ENCODE measurements at regions not wholly inside any gene's neighbourhood (a gene's known extent, or its start where the extent isn't known, plus 50 kb on each side); places are given as distances from the start of the nearest gene placed in this dataset.

- Histone ChIP-seq H3K4me3 (no peak overlapping the region), H3K9me3 (replicated peaks; ENCODE audit: control insufficient read depth, insufficient read depth, low read length) (no peaks in the 10 kb centered on the region), H3K4me2 (ENCODE audit: control insufficient read depth, insufficient read depth) (no peak overlapping the region), H3K9ac (ENCODE audit: control insufficient read depth, insufficient read depth, low read length) (no peak overlapping the region), H3K4me1 (ENCODE audit: control insufficient read depth, insufficient read depth, low read length) (no peaks in the 10 kb centered on the region), H4K20me1 (ENCODE audit: control insufficient read depth, insufficient read depth) (no peaks in the 10 kb centered on the region; the same call in 1 of the 2 replicates), H3K27ac (ENCODE audit: control insufficient read depth, insufficient read depth) (no peak overlapping the region), H2AFZ (ENCODE audit: control insufficient read depth, low read depth, low read length) (no peak overlapping the region), H3K36me3 (ENCODE audit: control insufficient read depth in 2 of 2, insufficient read depth in 2 of 2, low read length in 1 of 2) (no peaks in the 10 kb centered on the region), H3K27me3 (replicated peaks in 1 of 2; ENCODE audit: control insufficient read depth in 2 of 2, insufficient read depth in 2 of 2, low read length in 1 of 2) (no peaks in the 10 kb centered on the region; a peak in 1 of 4 replicates), H3K79me2 (ENCODE audit: control insufficient read depth, insufficient read depth, low read length) (no peaks in the 10 kb centered on the region)
- no TSS peak for BruUV-seq (replicated peaks)
- SMC1A ChIA-PET (ENCODE audit: uncharacterized antibody, unreplicated experiment) = interaction anchor here (1.4 kb wide), 1 partner anchor 100 kb away, joined by 3 read pairs; no protein-coding TSS in a partner anchor
- no peak for DNase-seq (ENCODE audit: low read depth, low spot score)
- POLR2A ChIA-PET = no interaction called here
- intact Hi-C loops (cut with micrococcal nuclease; ENCODE audit: unreplicated experiment) = no loop called here
- RAD21 ChIA-PET (ENCODE audit: unreplicated experiment) = no interaction called here
- 3% methylated on average over 4 of the region's 4 CpGs for WGBS (ENCODE audit: insufficient coverage, insufficient replicate concordance, low lambda C conversion rate, missing lambda C conversion rate)
- TF ChIP-seq NFYB (IDR thresholded peaks at IDR 0.05; ENCODE audit: insufficient read depth, low read depth, low read length) = no peak
- TF ChIP-seq SP1 (IDR thresholded peaks at IDR 0.05; ENCODE audit: low read depth, low read length) = no peak
- no peak for TF ChIP-seq PAX8 (IDR thresholded peaks at IDR 0.05)
- no peak for TF ChIP-seq MEF2A (IDR thresholded peaks at IDR 0.05; ENCODE audit: insufficient read depth, low read depth, low read length)
- TF ChIP-seq EGR1 (IDR thresholded peaks at IDR 0.05; ENCODE audit: borderline replicate concordance in 1 of 2, low read depth in 2 of 2, low read length in 2 of 2) = no peak
- no peak for TF ChIP-seq SMC3 (IDR thresholded peaks at IDR 0.05; ENCODE audit: borderline replicate concordance, low read length)
- TF ChIP-seq EZH2 (IDR thresholded peaks at IDR 0.05; ENCODE audit: borderline replicate concordance, control insufficient read depth, low read depth, low read length) = no peak
- TF ChIP-seq ELK1 (IDR thresholded peaks at IDR 0.05; ENCODE audit: low read depth, low read length) = no peak
- TF ChIP-seq ZNF274 (IDR thresholded peaks at IDR 0.05; ENCODE audit: insufficient read depth, insufficient read length) = no peak
- TF ChIP-seq EED (IDR thresholded peaks at IDR 0.05; ENCODE audit: low read depth) = no peak
- TF ChIP-seq ZNF207 (IDR thresholded peaks at IDR 0.05; ENCODE audit: borderline replicate concordance) = no peak
- TF ChIP-seq IKZF1 (conservative IDR thresholded peaks at IDR 0.05) = no peak
- no peak for TF ChIP-seq MYB (IDR thresholded peaks at IDR 0.05; ENCODE audit: borderline replicate concordance, low read depth, low read length)
- no peak for TF ChIP-seq CBX3 (IDR thresholded peaks at IDR 0.05; ENCODE audit: borderline replicate concordance, low read depth)
- CTCF ChIA-PET = interaction anchor here (0.6 to 0.8 kb wide), 2 partner anchors 117 to 124 kb away, joined by 3 read pairs; no protein-coding TSS in a partner anchor
- in situ Hi-C loops (cut with MboI) = loop anchor here (10.0 kb wide), 2 partner anchors 204 to 484 kb away; no protein-coding TSS in a partner anchor
- no peak for FAIRE-seq
- ATAC-seq = no peak
Observed at GRCh38 chr7:35420656-35421055, 166.8 kb upstream of the TBX20 start.

All from GM12878 (cell line).